GM11168 (cell line): ENCODE measurements at regions not wholly inside any gene's neighbourhood (a gene's known extent, or its start where the extent isn't known, plus 50 kb on each side); places are given as distances from the start of the nearest gene placed in this dataset.

Source experiments
- in situ Hi-C: fragments of 300-500 bp; cut with MboI; formaldehyde crosslinking; loops from one replicate; pipeline ENCODE4 v1.12.0; 2022; ENCODE audit warnings: low sequenced_read_pairs; ENCODE audit not compliant: unreplicated experiment

- in situ Hi-C loops: no loop called here
These were observed 545.0 kb downstream of the PYDC2 start for GRCh38 chr3:192005989-192006388.

GRCh38 chr3:192009903-192010302, 548.9 kb downstream of the PYDC2 start:
- in situ Hi-C loops: no loop called here

GRCh38 chr3:192010490-192010889, 549.5 kb downstream of the PYDC2 start:
- in situ Hi-C loops: no loop called here

GRCh38 chr3:192011137-192011536, 550.2 kb downstream of the PYDC2 start:
- in situ Hi-C loops: no loop called here

- in situ Hi-C loops: no loop called here
These were observed 552.1 kb downstream of the PYDC2 start for GRCh38 chr3:192013110-192013509.

GRCh38 chr3:192022412-192022811, 561.4 kb downstream of the PYDC2 start:
- in situ Hi-C loops: no loop called here

- in situ Hi-C loops: no loop called here
These were observed 563.8 kb downstream of the PYDC2 start for GRCh38 chr3:192024751-192025150.

GRCh38 chr3:192026661-192027060, 565.7 kb downstream of the PYDC2 start:
- in situ Hi-C loops: no loop called here

GRCh38 chr3:192031941-192032340, 571.0 kb downstream of the PYDC2 start:
- in situ Hi-C loops: no loop called here

GRCh38 chr3:192033246-192033645, 572.3 kb downstream of the PYDC2 start:
- in situ Hi-C loops: no loop called here

GRCh38 chr3:192038726-192039125, 577.8 kb downstream of the PYDC2 start:
- in situ Hi-C loops: no loop called here

- in situ Hi-C loops: no loop called here
These were observed 578.6 kb downstream of the PYDC2 start for GRCh38 chr3:192039593-192039992.

GRCh38 chr3:192040282-192041043, 579.5 kb downstream of the PYDC2 start:
- in situ Hi-C loops: no loop called here

- in situ Hi-C loops: no loop called here
These were observed 581.2 kb downstream of the PYDC2 start for GRCh38 chr3:192042116-192042515.

- in situ Hi-C loops: no loop called here
These were observed 593.9 kb downstream of the PYDC2 start for GRCh38 chr3:192054881-192055280.

- in situ Hi-C loops: no loop called here
These were observed 595.0 kb downstream of the PYDC2 start for GRCh38 chr3:192055946-192056345.

- in situ Hi-C loops: no loop called here
These were observed 596.3 kb downstream of the PYDC2 start for GRCh38 chr3:192057261-192057660.

GRCh38 chr3:192060160-192060781, 599.3 kb downstream of the PYDC2 start:
- in situ Hi-C loops: no loop called here

- in situ Hi-C loops: no loop called here
These were observed 600.5 kb downstream of the PYDC2 start for GRCh38 chr3:192061426-192061825.

GRCh38 chr3:192062186-192062585, 601.2 kb downstream of the PYDC2 start:
- in situ Hi-C loops: no loop called here

GRCh38 chr3:192063570-192063969, 602.6 kb downstream of the PYDC2 start:
- in situ Hi-C loops: no loop called here

GRCh38 chr3:192064959-192065358, 604.0 kb downstream of the PYDC2 start:
- in situ Hi-C loops: no loop called here
